OCI-LY1 (cell line): ENCODE measurements at regions not wholly inside any gene's neighbourhood (a gene's known extent, or its start where the extent isn't known, plus 50 kb on each side); places are given as distances from the start of the nearest gene placed in this dataset.

Source experiments
- H2AFZ ChIP-seq: fragments of 200-600 bp; sonication (generic), shearing (Covaris generic); 2 replicates; pipeline ENCODE4 v1.6.0; 2014; ENCODE audit warnings: antibody characterized with exemption, mild to moderate bottlenecking, low read length
- H3F3A ChIP-seq: fragments of 200-600 bp; sonication (generic), shearing (Covaris generic); 2 replicates; pipeline ENCODE4 v1.6.0; 2014; ENCODE audit warnings: mild to moderate bottlenecking, antibody characterized with exemption, low read length, moderate library complexity; ENCODE audit not compliant: insufficient read depth
- H3K27ac ChIP-seq: fragments of 200-600 bp; sonication (generic); 2 replicates; pipeline ENCODE4 v1.5.1; 2014; ENCODE audit warnings: low read length, mixed run types, mild to moderate bottlenecking, low read depth; ENCODE audit not compliant: poor library complexity, severe bottlenecking
- H3K27me3 ChIP-seq: fragments of 200-600 bp; sonication (generic); 2 replicates; pipeline ENCODE4 v1.6.0; 2014; ENCODE audit warnings: antibody characterized with exemption, mild to moderate bottlenecking, low read length, moderate library complexity; ENCODE audit not compliant: insufficient read depth
- H3K36me3 ChIP-seq: fragments of 200-600 bp; sonication (generic); 2 replicates; pipeline ENCODE4 v1.6.1; 2014; ENCODE audit warnings: mild to moderate bottlenecking, antibody characterized with exemption, low read length, moderate library complexity, mixed read lengths; ENCODE audit not compliant: insufficient read depth
- H3K4me1 ChIP-seq: fragments of 200-600 bp; sonication (generic); 2 replicates; pipeline ENCODE4 v1.5.1; 2014; ENCODE audit warnings: mild to moderate bottlenecking, low read length, moderate library complexity; ENCODE audit not compliant: insufficient read depth, severe bottlenecking
- H3K4me2 ChIP-seq: fragments of 200-600 bp; sonication (generic), shearing (Covaris generic); 2 replicates; pipeline ENCODE4 v1.6.1; 2014; ENCODE audit warnings: low read length
- H3K4me3 ChIP-seq: fragments of 200-600 bp; sonication (generic); 2 replicates; pipeline ENCODE4 v1.5.1; 2014; ENCODE audit warnings: low read length, low read depth, mild to moderate bottlenecking, mixed read lengths; ENCODE audit not compliant: poor library complexity, severe bottlenecking
- H3K79me2 ChIP-seq: fragments of 200-600 bp; shearing (Covaris generic); 2 replicates; pipeline ENCODE4 v1.6.1; 2016; ENCODE audit warnings: mixed run types, low read length, mixed read lengths; ENCODE audit not compliant: insufficient read depth
- H3K9ac ChIP-seq: fragments of 200-600 bp; sonication (generic), shearing (Covaris generic); 2 replicates; pipeline ENCODE4 v1.6.1; 2014; ENCODE audit warnings: mild to moderate bottlenecking, low read length, mixed read lengths
- H3K9me2 ChIP-seq: fragments of 200-600 bp; sonication (generic), shearing (Covaris generic); 2 replicates; pipeline ENCODE4 v1.6.1; 2014; ENCODE audit warnings: low read depth, mild to moderate bottlenecking, low read length, mixed read lengths
- H3K9me3 ChIP-seq: fragments of 200-600 bp; shearing (Covaris generic); 2 replicates; pipeline ENCODE4 v1.6.1; 2014; ENCODE audit warnings: low read length, mixed read lengths
- H4K20me1 ChIP-seq: fragments of 200-600 bp; sonication (generic), shearing (Covaris generic); 2 replicates; pipeline ENCODE4 v1.6.0; 2016; ENCODE audit warnings: mild to moderate bottlenecking, low read length; ENCODE audit not compliant: insufficient read depth
- CTCF ChIP-seq: fragments of 200-600 bp; sonication (generic), shearing (Covaris generic); IDR thresholded peaks from 2 replicates; pipeline ENCODE4 v1.5.1; 2017; ENCODE audit warnings: mild to moderate bottlenecking, antibody characterized with exemption, low read length, moderate library complexity, mixed read lengths
- EZH2 ChIP-seq: fragments of 200-600 bp; sonication (generic), shearing (Covaris generic); IDR thresholded peaks from 2 replicates; pipeline ENCODE4 v1.8.0; 2017; ENCODE audit warnings: borderline replicate concordance, mixed run types, mild to moderate bottlenecking, antibody characterized with exemption, low read length, moderate library complexity, mixed read lengths

GRCh38 chr17:69749911-69750310, 325.1 kb upstream of the KCNJ16 start:
- H3K4me3 ChIP-seq, result no peak overlapping the region
- TF ChIP-seq CTCF (no peak), EZH2 (no peak)
- no peaks in the 10 kb centered on the region for H3K9me2 ChIP-seq

GRCh38 chr17:69757688-69758430, 317.2 kb upstream of the KCNJ16 start:
- Histone ChIP-seq H3K36me3 (no peaks in the 10 kb centered on the region), H3K4me2 (no peak overlapping the region), H3K4me1 (peaks cover 5% of the 10 kb centered on the region), H3K27ac (no peak overlapping the region), H3K27me3 (no peaks in the 10 kb centered on the region), H3K4me3 (no peak overlapping the region), H3F3A (no peaks in the 10 kb centered on the region), H3K9ac (no peak overlapping the region), H2AFZ (no peak overlapping the region), H3K9me3 (no peaks in the 10 kb centered on the region), H3K79me2 (no peaks in the 10 kb centered on the region), H4K20me1 (no peaks in the 10 kb centered on the region), H3K9me2 (no peaks in the 10 kb centered on the region)
- TF ChIP-seq CTCF (no peak), EZH2 (no peak)

More at GRCh38 chr17:69749911-69750310, 325.1 kb upstream of the KCNJ16 start:
- no peaks in the 10 kb centered on the region for H4K20me1 ChIP-seq
- no peaks in the 10 kb centered on the region for H3K79me2 ChIP-seq
- no peaks in the 10 kb centered on the region; the same call in 1 of the 2 replicates for H3K36me3 ChIP-seq
- no peak overlapping the region for H3K4me2 ChIP-seq
- no peaks in the 10 kb centered on the region for H3K4me1 ChIP-seq
- H2AFZ ChIP-seq, result no peak overlapping the region
- H3K9me3 ChIP-seq, result no peaks in the 10 kb centered on the region
- no peaks in the 10 kb centered on the region for H3K27me3 ChIP-seq
- no peak overlapping the region for H3K9ac ChIP-seq
- no peak overlapping the region for H3K27ac ChIP-seq
- no peaks in the 10 kb centered on the region for H3F3A ChIP-seq

GRCh38 chr17:69760562-69760961, 314.5 kb upstream of the KCNJ16 start:
- no peaks in the 10 kb centered on the region for H3K36me3 ChIP-seq
- no peak overlapping the region for H3K4me2 ChIP-seq
- H2AFZ ChIP-seq, result no peak overlapping the region
- H3K27ac ChIP-seq, result no peak overlapping the region
- H3K9me2 ChIP-seq, result no peaks in the 10 kb centered on the region
- H3K27me3 ChIP-seq, result no peaks in the 10 kb centered on the region
- H3K79me2 ChIP-seq, result no peaks in the 10 kb centered on the region
- H3K9me3 ChIP-seq, result no peaks in the 10 kb centered on the region
- TF ChIP-seq EZH2 (no peak), CTCF (no peak)
- no peaks in the 10 kb centered on the region for H3F3A ChIP-seq
- H3K9ac ChIP-seq, result no peak overlapping the region
- peaks cover 10% of the 10 kb centered on the region for H3K4me1 ChIP-seq
- H3K4me3 ChIP-seq, result no peak overlapping the region
- no peaks in the 10 kb centered on the region for H4K20me1 ChIP-seq
